ENCODE measurements at regions not wholly inside any gene's neighbourhood (a gene's known extent, or its start where the extent isn't known, plus 50 kb on each side); places are given as distances from the start of the nearest gene placed in this dataset.
A peak's percentile ranks its signal among the peaks of the same experiment; 100 is the strongest.

DNA sequence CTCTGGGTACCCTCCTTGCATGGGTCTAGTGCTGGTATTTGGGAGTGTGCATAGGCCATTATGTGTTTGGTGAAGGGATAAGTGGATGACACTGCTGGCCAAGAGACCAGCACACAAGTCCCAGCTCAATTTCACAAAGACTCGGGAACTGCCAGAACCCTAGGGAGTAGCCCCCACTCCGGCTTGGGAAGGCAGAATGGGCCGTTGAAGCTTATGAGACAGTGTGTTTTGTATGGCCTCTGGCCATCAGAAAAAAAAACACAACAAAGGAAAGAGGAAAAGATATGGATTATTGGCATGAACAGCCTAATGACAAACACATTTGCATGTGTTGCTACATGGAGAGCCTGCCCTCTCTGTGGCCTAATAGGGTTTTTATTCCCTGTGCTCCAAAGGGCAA, 144.2 kb downstream of the TTC32 start:
- no peaks in the 10 kb centered on the region for H3K4me1 ChIP-seq (ENCODE audit: insufficient read depth)
- WGBS, 3 donors = 25 to 44% (median 28%) methylated on average over 3 of the region's 3 CpGs
- H3K9me3 ChIP-seq = no peaks in the 10 kb centered on the region
- no peak for DNase-seq
- no peaks in the 10 kb centered on the region for H3K27me3 ChIP-seq
- intact Hi-C loops (cut with DNase I) = no loop called here
- no peak overlapping the region for H3K4me3 ChIP-seq
- TF ChIP-seq, protein P1, sequence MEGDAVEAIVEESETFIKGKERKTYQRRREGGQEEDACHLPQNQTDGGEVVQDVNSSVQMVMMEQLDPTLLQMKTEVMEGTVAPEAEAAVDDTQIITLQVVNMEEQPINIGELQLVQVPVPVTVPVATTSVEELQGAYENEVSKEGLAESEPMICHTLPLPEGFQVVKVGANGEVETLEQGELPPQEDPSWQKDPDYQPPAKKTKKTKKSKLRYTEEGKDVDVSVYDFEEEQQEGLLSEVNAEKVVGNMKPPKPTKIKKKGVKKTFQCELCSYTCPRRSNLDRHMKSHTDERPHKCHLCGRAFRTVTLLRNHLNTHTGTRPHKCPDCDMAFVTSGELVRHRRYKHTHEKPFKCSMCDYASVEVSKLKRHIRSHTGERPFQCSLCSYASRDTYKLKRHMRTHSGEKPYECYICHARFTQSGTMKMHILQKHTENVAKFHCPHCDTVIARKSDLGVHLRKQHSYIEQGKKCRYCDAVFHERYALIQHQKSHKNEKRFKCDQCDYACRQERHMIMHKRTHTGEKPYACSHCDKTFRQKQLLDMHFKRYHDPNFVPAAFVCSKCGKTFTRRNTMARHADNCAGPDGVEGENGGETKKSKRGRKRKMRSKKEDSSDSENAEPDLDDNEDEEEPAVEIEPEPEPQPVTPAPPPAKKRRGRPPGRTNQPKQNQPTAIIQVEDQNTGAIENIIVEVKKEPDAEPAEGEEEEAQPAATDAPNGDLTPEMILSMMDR (IDR thresholded peaks at IDR 0.05) = no peak
- H3K27ac ChIP-seq = no peak overlapping the region
- H3K36me3 ChIP-seq = no peaks in the 10 kb centered on the region

DNA sequence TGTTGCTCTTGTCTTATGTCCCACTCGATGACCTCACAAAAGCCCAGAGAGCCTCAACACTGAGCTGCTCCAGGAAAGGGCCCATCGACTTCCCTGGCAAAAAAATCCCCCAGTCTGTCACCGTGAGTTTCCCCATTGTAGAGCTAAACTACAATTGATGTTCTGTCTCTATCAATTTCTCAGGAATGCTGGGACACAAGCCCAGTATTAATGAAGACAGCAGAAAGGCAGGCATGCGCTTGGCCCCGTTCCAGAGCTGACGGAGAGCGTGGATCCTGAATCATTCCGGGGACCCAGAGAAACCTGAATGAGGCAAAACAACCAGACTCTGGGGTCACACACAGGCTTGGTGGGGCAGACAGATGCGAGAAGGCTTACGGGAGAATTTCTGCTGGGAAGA, 146.9 kb downstream of the TTC32 start:
- DNase-seq = peak in 1 of 5 donors; percentile 50
- TF ChIP-seq POLR2A (IDR thresholded peaks at IDR 0.05) (no peak), EP300 (IDR thresholded peaks at IDR 0.05) (no peak)
- TF ChIP-seq, protein P1 (IDR thresholded peaks at IDR 0.05) = no peak
- no peaks in the 10 kb centered on the region for H3K36me3 ChIP-seq
- 44 to 58% (median 45%) methylated on average over 10 of the region's 10 CpGs for WGBS, 3 donors
- H3K4me3 ChIP-seq = no peak overlapping the region
- H3K4me1 ChIP-seq (ENCODE audit: insufficient read depth) = no peaks in the 10 kb centered on the region
- H3K27ac ChIP-seq = no peak overlapping the region
- H3K9me3 ChIP-seq = no peaks in the 10 kb centered on the region
- no peaks in the 10 kb centered on the region for H3K27me3 ChIP-seq
- intact Hi-C loops (cut with DNase I) = no loop called here

DNA sequence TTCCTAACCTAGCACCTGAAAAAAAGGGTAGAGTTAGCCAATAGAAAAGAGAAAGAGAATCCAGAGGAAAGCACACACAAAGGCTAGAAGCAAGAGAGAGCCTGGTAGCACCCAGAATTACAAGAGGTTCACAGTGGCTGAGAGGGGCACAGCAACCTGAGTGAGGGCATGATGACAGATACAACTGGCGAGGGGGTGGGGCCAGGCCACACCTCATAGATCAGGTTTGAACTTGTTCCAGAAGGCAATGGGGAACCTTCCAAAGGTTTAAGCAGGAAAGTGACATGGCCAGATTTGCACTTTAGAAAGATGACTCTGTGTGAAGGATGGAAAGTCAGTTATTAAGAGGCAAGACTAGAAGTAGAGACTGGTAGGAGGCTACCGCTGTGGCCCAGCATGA, 148.0 kb downstream of the TTC32 start:
- DNase-seq = no peak

DNA sequence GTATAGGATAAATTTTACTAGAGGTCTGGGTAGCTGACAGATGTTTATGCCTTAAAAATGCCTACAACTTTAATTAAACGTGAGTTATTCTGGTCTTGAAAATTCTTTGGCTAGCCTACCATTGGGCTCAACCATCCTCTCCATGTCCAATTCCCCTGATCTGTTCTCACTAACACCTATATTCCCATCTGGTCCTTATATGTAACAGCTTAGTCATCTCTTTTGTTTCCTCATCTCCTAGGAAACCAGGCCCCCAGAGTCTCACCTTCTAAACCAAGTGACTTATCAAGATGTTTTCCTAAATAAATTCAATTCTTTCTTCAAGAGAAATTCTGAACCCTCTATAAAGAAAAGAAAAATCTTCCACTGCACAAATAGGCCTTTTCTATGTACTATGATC, 148.5 kb downstream of the TTC32 start:
- Histone ChIP-seq H3K27ac (no peak overlapping the region), H3K4me1 (ENCODE audit: insufficient read depth) (no peaks in the 10 kb centered on the region), H3K9me3 (no peaks in the 10 kb centered on the region), H3K4me3 (no peak overlapping the region), H3K36me3 (no peaks in the 10 kb centered on the region), H3K27me3 (no peaks in the 10 kb centered on the region)
- TF ChIP-seq, protein P1 (IDR thresholded peaks at IDR 0.05) = no peak
- TF ChIP-seq EP300 (IDR thresholded peaks at IDR 0.05) (no peak), POLR2A (IDR thresholded peaks at IDR 0.05) (no peak)
- intact Hi-C loops (cut with DNase I) = no loop called here
- 61 to 76% (median 69%) methylated on average over 1 of the region's 1 CpG for WGBS, 3 donors
- DNase-seq = no peak

More for the DNA sequence above, 148.0 kb downstream of the TTC32 start:
- intact Hi-C loops (cut with DNase I) = no loop called here
- no peaks in the 10 kb centered on the region for H3K36me3 ChIP-seq
- no peaks in the 10 kb centered on the region for H3K4me1 ChIP-seq (ENCODE audit: insufficient read depth)
- no peak overlapping the region for H3K4me3 ChIP-seq
- TF ChIP-seq EP300 (IDR thresholded peaks at IDR 0.05) = no peak
- TF ChIP-seq, protein P1 (IDR thresholded peaks at IDR 0.05) = no peak
- TF ChIP-seq POLR2A (IDR thresholded peaks at IDR 0.05) = no peak
- no peaks in the 10 kb centered on the region for H3K27me3 ChIP-seq
- H3K9me3 ChIP-seq = no peaks in the 10 kb centered on the region
- H3K27ac ChIP-seq = no peak overlapping the region
- 95 to 98% (median 98%) methylated on average over 2 of the region's 2 CpGs for WGBS, 3 donors

DNA sequence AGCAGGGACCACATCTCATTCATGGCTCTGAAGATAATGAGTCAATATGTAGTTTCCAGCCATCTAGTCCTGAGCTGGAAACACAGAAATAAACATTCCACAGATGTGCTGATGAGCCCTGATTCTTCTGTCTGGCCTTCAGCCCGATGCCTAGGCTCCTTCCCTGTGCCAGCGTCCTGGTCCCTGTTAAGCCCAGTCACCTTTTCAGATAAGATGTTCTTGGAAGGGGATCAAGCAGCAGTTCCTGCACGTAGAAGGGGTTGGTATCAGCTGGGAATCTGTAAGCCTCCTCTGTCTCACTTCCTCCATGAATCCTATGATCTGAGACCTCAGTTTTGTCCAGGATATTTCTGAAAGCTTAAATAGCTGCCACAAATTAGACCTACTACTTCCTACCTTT, 149.3 kb downstream of the TTC32 start:
- intact Hi-C loops (cut with DNase I) = no loop called here
- Histone ChIP-seq H3K36me3 (no peaks in the 10 kb centered on the region), H3K4me1 (ENCODE audit: insufficient read depth) (no peaks in the 10 kb centered on the region), H3K9me3 (no peaks in the 10 kb centered on the region), H3K27ac (no peak overlapping the region), H3K4me3 (no peak overlapping the region), H3K27me3 (no peaks in the 10 kb centered on the region)
- WGBS, 3 donors = 41 to 75% (median 65%) methylated on average over 3 of the region's 3 CpGs
- DNase-seq = no peak
- TF ChIP-seq, protein P1 (IDR thresholded peaks at IDR 0.05) = no peak
- TF ChIP-seq POLR2A (IDR thresholded peaks at IDR 0.05) (no peak), EP300 (IDR thresholded peaks at IDR 0.05) (no peak)
